GM21447 (cell line): ENCODE measurements at regions not wholly inside any gene's neighbourhood (a gene's known extent, or its start where the extent isn't known, plus 50 kb on each side); places are given as distances from the start of the nearest gene placed in this dataset.

Experiments
- ATAC-seq: cut with Tn5 transposase; IDR thresholded peaks from one replicate; pipeline ENCODE4 v1.9.1; 2021; ENCODE audit not compliant: unreplicated experiment

GRCh38 chr5:107219993-107220392, 450.7 kb downstream of the EFNA5 start:
- no peak for ATAC-seq

- ATAC-seq: no peak
Observed at GRCh38 chr5:107218457-107219193, 452.1 kb downstream of the EFNA5 start.

- ATAC-seq: no peak
Observed at GRCh38 chr5:107217721-107218130, 453.0 kb downstream of the EFNA5 start.

- no peak for ATAC-seq
Observed at GRCh38 chr5:107216587-107216986, 454.1 kb downstream of the EFNA5 start.

GRCh38 chr5:107215611-107216010, 455.1 kb downstream of the EFNA5 start:
- ATAC-seq: no peak

- ATAC-seq: no peak
Observed at GRCh38 chr5:107213025-107213424, 457.7 kb downstream of the EFNA5 start.

- ATAC-seq: no peak
Observed at GRCh38 chr5:107211630-107212029, 459.1 kb downstream of the EFNA5 start.

GRCh38 chr5:107208867-107209266, 461.9 kb downstream of the EFNA5 start:
- no peak for ATAC-seq

- no peak for ATAC-seq
Observed at GRCh38 chr5:107204413-107204812, 466.3 kb downstream of the EFNA5 start.

GRCh38 chr5:107203243-107203642, 467.5 kb downstream of the EFNA5 start:
- ATAC-seq: no peak

- ATAC-seq: no peak
Observed at GRCh38 chr5:107199756-107200155, 471.0 kb downstream of the EFNA5 start.

GRCh38 chr5:107196500-107197059, 474.2 kb downstream of the EFNA5 start:
- no peak for ATAC-seq

- ATAC-seq: no peak
Observed at GRCh38 chr5:107195890-107196395, 474.8 kb downstream of the EFNA5 start.

- no peak for ATAC-seq
Observed at GRCh38 chr5:107184871-107185270, 485.9 kb downstream of the EFNA5 start.

- no peak for ATAC-seq
Observed at GRCh38 chr5:107184066-107184465, 486.7 kb downstream of the EFNA5 start.

GRCh38 chr5:107170620-107171019, 500.1 kb downstream of the EFNA5 start:
- ATAC-seq: no peak

- no peak for ATAC-seq
Observed at GRCh38 chr5:107169867-107170266, 500.9 kb downstream of the EFNA5 start.

- ATAC-seq: no peak
Observed at GRCh38 chr5:107168848-107169752, 501.6 kb downstream of the EFNA5 start.

- no peak for ATAC-seq
Observed at GRCh38 chr5:107168086-107168485, 502.7 kb downstream of the EFNA5 start.

GRCh38 chr5:107165296-107165695, 505.4 kb downstream of the EFNA5 start:
- no peak for ATAC-seq

- no peak for ATAC-seq
Observed at GRCh38 chr5:107157809-107158208, 512.9 kb downstream of the EFNA5 start.

- no peak for ATAC-seq
Observed at GRCh38 chr5:107155707-107156106, 515.0 kb downstream of the EFNA5 start.
